Kidney (tissue), 13 donors: ENCODE measurements at regions not wholly inside any gene's neighbourhood (a gene's known extent, or its start where the extent isn't known, plus 50 kb on each side); places are given as distances from the start of the nearest gene placed in this dataset.

Source experiments
- DNase-seq, 5 donors: peaks; one replicate each; pipeline ENCODE4 v3.0.0-alpha.2; 2013 to 2020
- FAIRE-seq: peaks from 2 replicates; lab custom pipeline; 2012; peaks lifted over from hg19 to GRCh38; lab: Jason Lieb, UNC
- H3K27ac ChIP-seq, 2 donors: one replicate each; pipeline ENCODE4 v1.7.0; 2013; ENCODE audit warnings: low read depth in 2 of 2, low read length in 2 of 2, inconsistent platforms in 1 of 2
- H3K27me3 ChIP-seq: one replicate; pipeline ENCODE4 v1.7.1; 2013; ENCODE audit warnings: low read length, inconsistent platforms; ENCODE audit not compliant: control insufficient read depth, insufficient read depth
- H3K36me3 ChIP-seq, 3 donors: one replicate each; pipeline versions ENCODE4 v1.7.0 to v1.7.1; 2013; ENCODE audit warnings: low read length in 3 of 3, control low read depth in 1 of 3, inconsistent platforms in 1 of 3; ENCODE audit not compliant: insufficient read depth in 3 of 3, control insufficient read depth in 2 of 3
- H3K4me1 ChIP-seq, 3 donors: one replicate each; pipeline versions ENCODE4 v1.7.0 to v1.7.1; 2013; ENCODE audit warnings: low read length in 3 of 3, inconsistent platforms in 1 of 3, low read depth in 1 of 3; ENCODE audit not compliant: control insufficient read depth in 2 of 3, insufficient read depth in 2 of 3
- H3K4me3 ChIP-seq, 3 donors: one replicate each; pipeline versions ENCODE4 v1.7.0 to v1.8.1; 2013; ENCODE audit warnings: low read length in 3 of 3, control low read depth in 1 of 3, inconsistent platforms in 1 of 3
- H3K9ac ChIP-seq, 3 donors: one replicate each; pipeline versions ENCODE4 v1.7.0 to v1.7.1; 2013; ENCODE audit warnings: low read length in 3 of 3, control low read depth in 1 of 3, inconsistent platforms in 1 of 3
- H3K9me3 ChIP-seq, 3 donors: one replicate each; pipeline versions ENCODE4 v1.7.0 to v1.7.1; 2013; ENCODE audit warnings: low read length in 3 of 3, control low read depth in 1 of 3, inconsistent platforms in 1 of 3; ENCODE audit not compliant: control insufficient read depth in 2 of 3, insufficient read depth in 1 of 3
- intact Hi-C: fragments of 100-400 bp; cut with DNase I; formaldehyde crosslinking; loops from one replicate; pipeline ENCODE4 v1.11.1; 2022
- TF ChIP-seq, protein P1 (sequence below): IDR thresholded peaks from 3 replicates; pipeline ENCODE4 v1.5.1; 2012; ENCODE audit warnings: mild to moderate bottlenecking, moderate library complexity, borderline replicate concordance; ENCODE audit not compliant: insufficient read depth; ENCODE audit errors: extremely low read depth
- donor health status: control.
- donor health status: control.
- donor health status: control.
- donor health status: control.
- donor health status: control.
- donor health status: DM: yes; HTN: yes; CAD: no.
- donor health status: Normal renal cell carcinoma (clear cell type).

GRCh38 chr5:121144764-121145163 lies 680.7 kb downstream of the PRR16 start:
- no peaks in the 10 kb centered on the region for H3K27me3 ChIP-seq
- no peak for FAIRE-seq
- no peak for DNase-seq
- H3K36me3 ChIP-seq, result no peaks in the 10 kb centered on the region
- no peaks in the 10 kb centered on the region for H3K4me1 ChIP-seq
- intact Hi-C loops, result no loop called here
- no peak overlapping the region for H3K27ac ChIP-seq
- H3K4me3 ChIP-seq, result no peak overlapping the region
- no peak overlapping the region for H3K9ac ChIP-seq
- TF ChIP-seq, protein P1, sequence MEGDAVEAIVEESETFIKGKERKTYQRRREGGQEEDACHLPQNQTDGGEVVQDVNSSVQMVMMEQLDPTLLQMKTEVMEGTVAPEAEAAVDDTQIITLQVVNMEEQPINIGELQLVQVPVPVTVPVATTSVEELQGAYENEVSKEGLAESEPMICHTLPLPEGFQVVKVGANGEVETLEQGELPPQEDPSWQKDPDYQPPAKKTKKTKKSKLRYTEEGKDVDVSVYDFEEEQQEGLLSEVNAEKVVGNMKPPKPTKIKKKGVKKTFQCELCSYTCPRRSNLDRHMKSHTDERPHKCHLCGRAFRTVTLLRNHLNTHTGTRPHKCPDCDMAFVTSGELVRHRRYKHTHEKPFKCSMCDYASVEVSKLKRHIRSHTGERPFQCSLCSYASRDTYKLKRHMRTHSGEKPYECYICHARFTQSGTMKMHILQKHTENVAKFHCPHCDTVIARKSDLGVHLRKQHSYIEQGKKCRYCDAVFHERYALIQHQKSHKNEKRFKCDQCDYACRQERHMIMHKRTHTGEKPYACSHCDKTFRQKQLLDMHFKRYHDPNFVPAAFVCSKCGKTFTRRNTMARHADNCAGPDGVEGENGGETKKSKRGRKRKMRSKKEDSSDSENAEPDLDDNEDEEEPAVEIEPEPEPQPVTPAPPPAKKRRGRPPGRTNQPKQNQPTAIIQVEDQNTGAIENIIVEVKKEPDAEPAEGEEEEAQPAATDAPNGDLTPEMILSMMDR, result no peak
- H3K9me3 ChIP-seq, result no peaks in the 10 kb centered on the region

DNA sequence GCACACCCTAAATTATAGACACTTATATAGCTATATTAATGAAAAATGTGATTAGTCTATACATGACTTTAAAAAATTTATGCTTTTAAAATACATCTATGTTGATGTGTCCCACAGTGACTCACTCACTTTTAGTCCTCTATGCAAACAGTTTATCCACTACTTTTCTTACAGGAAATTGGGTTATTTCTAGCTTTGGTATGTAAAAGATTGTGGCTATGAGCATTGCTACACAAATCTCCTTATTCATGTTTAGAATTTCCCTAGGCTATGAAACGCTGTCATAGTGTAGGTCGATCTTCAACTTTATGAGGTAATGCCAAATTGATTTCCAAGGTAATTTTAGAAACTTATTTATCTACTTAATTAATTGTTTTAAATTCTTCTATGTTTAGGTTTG lies 687.4 kb downstream of the PRR16 start:
- Histone ChIP-seq H3K9ac (no peak overlapping the region), H3K27me3 (no peaks in the 10 kb centered on the region), H3K27ac (no peak overlapping the region), H3K4me1 (no peaks in the 10 kb centered on the region), H3K4me3 (no peak overlapping the region), H3K36me3 (no peaks in the 10 kb centered on the region), H3K9me3 (no peaks in the 10 kb centered on the region)
- DNase-seq, result no peak
- intact Hi-C loops, result no loop called here
- TF ChIP-seq, protein P1, result no peak
- FAIRE-seq, result no peak

DNA sequence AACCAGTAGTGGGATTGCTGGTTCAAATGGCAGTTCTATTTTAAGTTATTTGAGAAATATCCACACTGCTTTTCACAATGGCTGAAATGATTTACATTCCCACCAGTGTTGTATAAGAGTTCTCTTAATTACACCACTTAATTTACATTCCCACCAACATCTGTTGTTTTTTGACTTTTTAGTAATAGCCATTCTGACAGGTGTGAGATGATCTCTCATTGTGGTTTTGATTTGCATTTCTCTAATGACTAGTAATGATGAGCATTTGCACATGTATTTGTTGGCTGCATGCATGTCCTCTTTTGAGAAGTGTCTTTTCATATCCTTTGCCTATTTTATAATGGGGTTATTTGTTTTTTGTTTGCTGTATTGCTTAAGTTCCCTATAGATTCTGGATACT lies 688.3 kb downstream of the PRR16 start:
- Histone ChIP-seq H3K4me1 (no peaks in the 10 kb centered on the region), H3K36me3 (no peaks in the 10 kb centered on the region), H3K27me3 (no peaks in the 10 kb centered on the region), H3K27ac (no peak overlapping the region), H3K9ac (no peak overlapping the region), H3K9me3 (no peaks in the 10 kb centered on the region), H3K4me3 (no peak overlapping the region)
- DNase-seq, result no peak
- intact Hi-C loops, result no loop called here
- no peak for FAIRE-seq
- TF ChIP-seq, protein P1, result no peak

GRCh38 chr5:121156565-121156964 lies 692.5 kb downstream of the PRR16 start:
- DNase-seq (no peak), FAIRE-seq (no peak)

More at GRCh38 chr5:121156565-121156964, 692.5 kb downstream of the PRR16 start:
- intact Hi-C loops, result no loop called here
- Histone ChIP-seq H3K27me3 (no peaks in the 10 kb centered on the region), H3K4me1 (no peaks in the 10 kb centered on the region), H3K36me3 (no peaks in the 10 kb centered on the region), H3K27ac (no peak overlapping the region), H3K9ac (no peak overlapping the region), H3K9me3 (no peaks in the 10 kb centered on the region), H3K4me3 (no peak overlapping the region)
- TF ChIP-seq, protein P1, result no peak
